ENCODE measurements at regions not wholly inside any gene's neighbourhood (a gene's known extent, or its start where the extent isn't known, plus 50 kb on each side); places are given as distances from the start of the nearest gene placed in this dataset.

DNA sequence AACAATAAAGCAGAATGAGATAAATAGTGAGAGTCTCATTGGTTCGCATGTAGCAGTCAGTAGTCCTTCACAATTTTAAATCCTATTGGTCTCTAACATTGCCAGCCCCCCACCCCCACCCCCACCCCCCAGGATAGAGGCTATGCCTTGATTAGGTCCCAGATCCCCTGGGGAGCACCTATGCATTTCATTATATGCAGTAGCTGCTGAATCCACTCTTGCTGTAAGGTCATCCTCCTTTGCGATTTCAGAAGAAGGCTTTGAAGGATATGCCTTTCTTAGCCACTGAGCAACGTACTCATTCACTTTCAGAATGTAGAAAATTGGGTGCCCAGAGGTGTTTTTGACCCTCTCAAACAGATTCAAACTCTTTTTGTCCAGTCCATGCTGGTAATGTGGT is 382.8 kb upstream of the GALNT5 start:
- ATAC-seq: no peak
- intact Hi-C loops (cut with DNase I): no loop called here
- WGBS, 4 donors: 41 to 80% (median 47%) methylated on average over 2 to 3 of the region's 3 CpGs
- DNase-seq: no peak
- H3K27ac ChIP-seq: no peak overlapping the region
- no peaks in the 10 kb centered on the region for H3K36me3 ChIP-seq
- peaks cover 0 to 6% (median 0%) of the 10 kb centered on the region in 9 donors for H3K27me3 ChIP-seq
- no peaks in the 10 kb centered on the region for H3K4me1 ChIP-seq
- H3K9me3 ChIP-seq: no peaks in the 10 kb centered on the region
- no peak for TF ChIP-seq POLR2A (IDR thresholded peaks at IDR 0.05)
- no peak for TF ChIP-seq CTCF (IDR thresholded peaks at IDR 0.05)
- no peak overlapping the region for H3K4me3 ChIP-seq

- ATAC-seq (no peak), DNase-seq (no peak)
- Histone ChIP-seq H3K4me1 (no peaks in the 10 kb centered on the region), H3K27ac (no peak overlapping the region), H3K9me3 (peaks cover 0 to 5% (median 0%) of the 10 kb centered on the region in 12 donors), H3K36me3 (no peaks in the 10 kb centered on the region), H3K27me3 (peaks cover 0 to 5% (median 0%) of the 10 kb centered on the region in 9 donors), H3K4me3 (no peak overlapping the region)
- intact Hi-C loops (cut with DNase I): no loop called here
- no peak for TF ChIP-seq CTCF (IDR thresholded peaks at IDR 0.05)
- TF ChIP-seq POLR2A (IDR thresholded peaks at IDR 0.05): no peak
- 87 to 92% (median 88%) methylated on average over 3 of the region's 3 CpGs for WGBS, 4 donors
These were observed 373.7 kb upstream of the GALNT5 start for GRCh38 chr2:156883804-156884203.

DNA sequence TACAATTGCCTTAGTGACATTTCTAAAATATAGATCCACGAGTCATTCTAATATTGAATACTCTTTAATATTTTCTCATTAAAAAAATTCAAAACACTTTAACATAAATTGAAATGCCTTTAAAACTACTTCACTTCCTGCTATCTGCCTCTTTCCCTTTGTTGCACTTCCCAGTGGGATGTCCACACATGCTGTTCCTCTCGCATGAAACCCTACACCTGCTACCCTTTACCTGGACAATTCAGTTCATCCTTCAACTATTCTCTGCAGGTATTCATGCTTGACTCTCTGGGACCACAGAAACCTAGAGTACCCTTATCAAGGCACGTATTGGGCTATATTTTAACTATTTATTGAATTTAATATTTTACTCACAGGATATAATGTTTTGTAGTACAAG is 373.3 kb upstream of the GALNT5 start:
- no peak overlapping the region for H3K4me3 ChIP-seq

DNA sequence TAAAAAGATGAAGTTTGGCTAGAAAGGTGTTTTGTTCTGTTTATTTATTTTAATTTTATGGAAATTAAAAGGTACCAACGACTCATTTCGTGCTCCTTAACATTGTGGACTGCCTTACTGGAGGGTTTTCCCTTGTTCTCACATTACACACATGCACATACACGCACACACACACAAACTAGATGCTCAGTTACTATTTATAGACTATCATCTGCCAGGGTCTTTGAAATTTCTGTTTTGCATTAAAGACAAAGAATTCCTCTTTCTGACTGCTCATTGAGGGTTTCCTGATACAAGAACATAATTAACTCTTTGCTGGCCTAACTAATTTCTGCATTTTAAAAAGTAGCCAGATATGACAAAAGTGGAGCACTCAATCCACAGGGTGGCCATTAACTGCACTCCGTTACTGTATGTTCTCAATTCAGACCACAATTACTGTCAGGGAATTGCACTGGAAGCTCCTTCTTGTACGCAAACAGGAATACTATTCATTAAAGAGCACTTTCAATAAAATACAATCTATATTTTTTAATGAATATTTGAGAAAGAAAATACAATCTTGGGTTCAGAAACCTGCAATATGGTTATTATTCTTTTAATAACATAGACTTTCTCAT is 366.9 kb upstream of the GALNT5 start:
- DNase-seq: no peak
- Histone ChIP-seq H3K36me3 (no peaks in the 10 kb centered on the region), H3K27me3 (peaks cover 0 to 12% (median 0%) of the 10 kb centered on the region in 9 donors), H3K4me3 (no peak overlapping the region), H3K9me3 (no peaks in the 10 kb centered on the region), H3K4me1 (peaks cover 0 to 6% (median 0%) of the 10 kb centered on the region in 12 donors), H3K27ac (no peak overlapping the region)
- intact Hi-C loops (cut with DNase I): loop anchor here in 4 of 10 donors (5.0 to 10.0 kb wide), 6 partner anchors 243 to 558 kb away; partner anchors contain the start of gene NR4A2 (in 3 of the 4)
- 45 to 60% (median 50%) methylated on average over 5 of the region's 5 CpGs for WGBS, 4 donors
- no peak for TF ChIP-seq CTCF (IDR thresholded peaks at IDR 0.05)
- TF ChIP-seq POLR2A (IDR thresholded peaks at IDR 0.05): no peak
- ATAC-seq: no peak

More for the DNA sequence above, 373.3 kb upstream of the GALNT5 start:
- peaks cover 0 to 5% (median 0%) of the 10 kb centered on the region in 12 donors for H3K9me3 ChIP-seq
- no peaks in the 10 kb centered on the region for H3K4me1 ChIP-seq
- intact Hi-C loops (cut with DNase I): no loop called here
- no peaks in the 10 kb centered on the region for H3K36me3 ChIP-seq
- TF ChIP-seq CTCF (IDR thresholded peaks at IDR 0.05): no peak
- no peak for TF ChIP-seq POLR2A (IDR thresholded peaks at IDR 0.05)
- no peak for DNase-seq
- no peak for ATAC-seq
- WGBS, 4 donors: 76 to 78% (median 77%) methylated on average over 3 of the region's 3 CpGs
- H3K27me3 ChIP-seq: peaks cover 0 to 5% (median 0%) of the 10 kb centered on the region in 9 donors
- H3K27ac ChIP-seq: no peak overlapping the region

Measured in heart left ventricle (tissue), 16 donors.